Astrocyte (in vitro differentiated cells and primary cell): ENCODE measurements at regions not wholly inside any gene's neighbourhood (a gene's known extent, or its start where the extent isn't known, plus 50 kb on each side); places are given as distances from the start of the nearest gene placed in this dataset.
A peak's percentile ranks its signal among the peaks of the same experiment; 100 is the strongest.
"Not testable (repeated sequence)": the region's sequence is repeated elsewhere in the genome, so short reads cannot be mapped to it uniquely, and the experiment has no call there.

ENCODE experiments used
- DNase-seq: peaks from one replicate; pipeline ENCODE4 v3.0.0-alpha.2; 2010; ENCODE audit warnings: low read depth
- FAIRE-seq: peaks from 2 replicates; lab custom pipeline; 2011; peaks lifted over from hg19 to GRCh38; lab: Jason Lieb, UNC
- H2AFZ ChIP-seq: 2 replicates; pipeline ENCODE4 v1.6.0; 2012; ENCODE audit warnings: low read depth, low read length, inconsistent platforms
- H3K27ac ChIP-seq: 2 replicates; pipeline ENCODE4 v1.5.1; 2011; ENCODE audit warnings: low read depth, low read length, inconsistent platforms
- H3K27me3 ChIP-seq: 2 replicates; pipeline ENCODE4 v1.6.0; 2011; ENCODE audit warnings: low read length, inconsistent platforms; ENCODE audit not compliant: insufficient read depth
- H3K36me3 ChIP-seq: 2 replicates; pipeline ENCODE4 v1.5.1; 2011; ENCODE audit warnings: low read length, inconsistent platforms; ENCODE audit not compliant: insufficient read depth
- H3K4me1 ChIP-seq: 2 replicates; pipeline ENCODE4 v1.5.1; 2011; ENCODE audit warnings: low read length, inconsistent platforms; ENCODE audit not compliant: insufficient read depth
- H3K4me2 ChIP-seq: 2 replicates; pipeline ENCODE4 v1.6.0; 2012; ENCODE audit warnings: low read length, inconsistent platforms
- H3K4me3 ChIP-seq: 2 replicates; pipeline ENCODE4 v1.5.1; 2011; ENCODE audit warnings: low read depth, mild to moderate bottlenecking, low read length, inconsistent platforms; ENCODE audit not compliant: insufficient read depth
- H3K79me2 ChIP-seq: 2 replicates; pipeline ENCODE4 v1.6.0; 2012; ENCODE audit warnings: mild to moderate bottlenecking, low read length, inconsistent platforms; ENCODE audit not compliant: insufficient read depth
- H3K9ac ChIP-seq: 2 replicates; pipeline ENCODE4 v1.6.0; 2012; ENCODE audit warnings: mild to moderate bottlenecking, low read length, inconsistent platforms
- H3K9me3 ChIP-seq: 2 replicates; pipeline ENCODE4 v1.5.1; 2012; ENCODE audit warnings: low read depth, mild to moderate bottlenecking, low read length, inconsistent platforms; ENCODE audit not compliant: insufficient read depth
- H4K20me1 ChIP-seq: 2 replicates; pipeline ENCODE4 v1.6.0; 2012; ENCODE audit warnings: low read length, inconsistent platforms; ENCODE audit not compliant: insufficient read depth
- H3K27ac Mint-ChIP-seq: one replicate; pipeline ENCODE4 v1.8.0; 2021; ENCODE audit warnings: mild to moderate bottlenecking, mixed read lengths; ENCODE audit not compliant: unreplicated experiment
- H3K27me3 Mint-ChIP-seq: one replicate; pipeline ENCODE4 v1.8.0; 2021; ENCODE audit warnings: low read depth, mixed read lengths; ENCODE audit not compliant: unreplicated experiment
- H3K36me3 Mint-ChIP-seq: one replicate; pipeline ENCODE4 v1.8.0; 2021; ENCODE audit warnings: low read depth, mixed read lengths; ENCODE audit not compliant: unreplicated experiment
- H3K4me1 Mint-ChIP-seq: one replicate; pipeline ENCODE4 v1.8.0; 2021; ENCODE audit warnings: low read depth, mixed read lengths; ENCODE audit not compliant: unreplicated experiment
- H3K4me3 Mint-ChIP-seq: one replicate; pipeline ENCODE4 v1.8.0; 2021; ENCODE audit warnings: mild to moderate bottlenecking, moderate library complexity, mixed read lengths; ENCODE audit not compliant: unreplicated experiment
- H3K9me3 Mint-ChIP-seq: one replicate; pipeline ENCODE4 v1.8.0; 2021; ENCODE audit warnings: mild to moderate bottlenecking, mixed read lengths; ENCODE audit not compliant: unreplicated experiment
- CTCF ChIP-seq: IDR thresholded peaks from 2 replicates; pipeline ENCODE4 v1.5.1; 2011; ENCODE audit warnings: low read depth, mild to moderate bottlenecking, inconsistent platforms, low read length, moderate library complexity; ENCODE audit not compliant: insufficient read depth
- EZH2 ChIP-seq: IDR thresholded peaks from 2 replicates; pipeline ENCODE4 v1.6.1; 2012; ENCODE audit warnings: mild to moderate bottlenecking, low read length, inconsistent platforms; ENCODE audit not compliant: insufficient read depth

GRCh38 chr16:10326647-10327046 is 59.2 kb upstream of the ATF7IP2 start:
- no peaks in the 10 kb centered on the region for H3K36me3 Mint-ChIP-seq
- no peak for DNase-seq
- FAIRE-seq: no peak
- no peak overlapping the region for H3K27ac Mint-ChIP-seq
- TF ChIP-seq CTCF (no peak), EZH2 (no peak)
- Histone ChIP-seq H3K9ac (no peak overlapping the region), H4K20me1 (no peaks in the 10 kb centered on the region), H3K27ac (no peak overlapping the region), H3K36me3 (no peaks in the 10 kb centered on the region), H3K79me2 (no peaks in the 10 kb centered on the region), H3K27me3 (no peaks in the 10 kb centered on the region), H3K4me2 (no peak overlapping the region), H3K9me3 (no peaks in the 10 kb centered on the region), H3K4me3 (no peak overlapping the region), H3K4me1 (no peaks in the 10 kb centered on the region), H2AFZ (no peak overlapping the region)
- H3K4me3 Mint-ChIP-seq: no peak overlapping the region
- peaks cover 2% of the 10 kb centered on the region for H3K9me3 Mint-ChIP-seq
- no peaks in the 10 kb centered on the region for H3K27me3 Mint-ChIP-seq
- peaks cover 2% of the 10 kb centered on the region for H3K4me1 Mint-ChIP-seq

- not testable (repeated sequence) for H3K9me3 Mint-ChIP-seq, FAIRE-seq
These were observed 57.6 kb upstream of the ATF7IP2 start for GRCh38 chr16:10328291-10328690.

GRCh38 chr16:10332241-10332640 is 53.6 kb upstream of the ATF7IP2 start:
- H3K9me3 Mint-ChIP-seq: no peaks in the 10 kb centered on the region
- Histone ChIP-seq H3K36me3 (no peaks in the 10 kb centered on the region), H3K27ac (no peak overlapping the region), H3K4me1 (no peaks in the 10 kb centered on the region), H4K20me1 (no peaks in the 10 kb centered on the region), H3K79me2 (no peaks in the 10 kb centered on the region), H3K9me3 (no peaks in the 10 kb centered on the region), H3K4me2 (no peak overlapping the region), H3K9ac (no peak overlapping the region), H2AFZ (no peak overlapping the region), H3K27me3 (no peaks in the 10 kb centered on the region), H3K4me3 (no peak overlapping the region)
- TF ChIP-seq CTCF (no peak), EZH2 (no peak)
- H3K27me3 Mint-ChIP-seq: no peaks in the 10 kb centered on the region
- H3K4me1 Mint-ChIP-seq: peaks cover 6% of the 10 kb centered on the region
- FAIRE-seq (no peak), DNase-seq (peak; percentile 31)
- no peak overlapping the region for H3K27ac Mint-ChIP-seq
- no peak overlapping the region for H3K4me3 Mint-ChIP-seq
- H3K36me3 Mint-ChIP-seq: no peaks in the 10 kb centered on the region

More at GRCh38 chr16:10328291-10328690, 57.6 kb upstream of the ATF7IP2 start:
- not testable (repeated sequence) for H3K9ac ChIP-seq, H3K27me3 ChIP-seq, H3K27ac Mint-ChIP-seq, H3K4me3 ChIP-seq, H3K9me3 ChIP-seq, H3K4me1 ChIP-seq, H3K27ac ChIP-seq, H3K4me1 Mint-ChIP-seq, H3K27me3 Mint-ChIP-seq, H3K36me3 ChIP-seq, H3K36me3 Mint-ChIP-seq, H3K79me2 ChIP-seq, H4K20me1 ChIP-seq
- peak overlapping the region; percentile 50 for H2AFZ ChIP-seq
- peak overlapping the region; percentile 14 for H3K4me3 Mint-ChIP-seq
- H3K4me2 ChIP-seq: peak overlapping the region; percentile 38
- DNase-seq: peak; percentile 91
